ENCODE measurements at regions not wholly inside any gene's neighbourhood (a gene's known extent, or its start where the extent isn't known, plus 50 kb on each side); places are given as distances from the start of the nearest gene placed in this dataset.

- 2% methylated on average over 2 of the region's 2 CpGs for WGBS (ENCODE audit: insufficient coverage, low coverage, missing lambda C conversion rate)
- H3K9me3 ChIP-seq (replicated peaks; ENCODE audit: control insufficient read depth, insufficient read depth, low read depth, low read length) = no peaks in the 10 kb centered on the region
- no peak overlapping the region for H3K27ac ChIP-seq (ENCODE audit: extremely low read depth, low read depth, low read length)
- H3K4me1 ChIP-seq (replicated peaks in 1 of 2; ENCODE audit: control insufficient read depth in 2 of 2, insufficient read depth in 2 of 2, low read length in 2 of 2) = no peaks in the 10 kb centered on the region
- no peaks in the 10 kb centered on the region for H3K9me1 ChIP-seq (ENCODE audit: control insufficient read depth, insufficient read depth, low read length)
- ChIA-PET CTCF (ENCODE audit: low intra/inter-chr PET ratio) (no interaction called here), POLR2A (no interaction called here)
- DNase-seq (ENCODE audit: extremely low read depth in 1 of 4, low spot score in 3 of 4) (no peak), FAIRE-seq (no peak), ATAC-seq (no peak)
- H2AFZ ChIP-seq (ENCODE audit: low read depth, low read length) = no peak overlapping the region
- no peak overlapping the region for H3K4me3 ChIP-seq
- H3K4me2 ChIP-seq (ENCODE audit: insufficient read depth, low read length) = no peak overlapping the region
- no peaks in the 10 kb centered on the region for H3K36me3 ChIP-seq (ENCODE audit: control insufficient read depth, insufficient read depth, low read length)
- no peaks in the 10 kb centered on the region for H4K20me1 ChIP-seq (replicated peaks; ENCODE audit: control insufficient read depth, insufficient read depth, low read length)
- H3K9ac ChIP-seq (ENCODE audit: insufficient read depth in 1 of 2, low read depth in 2 of 2, low read length in 2 of 2) = no peak overlapping the region
- H3K27me3 ChIP-seq (ENCODE audit: control insufficient read depth in 2 of 2, insufficient read depth in 2 of 2, low read length in 2 of 2) = no peaks in the 10 kb centered on the region
- peak in 1 of 2 experiments; percentile 47; a peak in 1 of 4 replicates for TF ChIP-seq FOXA3 (CRISPR knock-in tag; conservative IDR thresholded peaks at IDR 0.05 in 1 of 2, IDR thresholded peaks at IDR 0.05 in 1 of 2)
- no peak for TF ChIP-seq EGR1 (conservative IDR thresholded peaks at IDR 0.05)
- TF ChIP-seq ZBTB17 (CRISPR knock-in tag; IDR thresholded peaks at IDR 0.05) = 0 out of 2 replicates have a peak, but pooled peaks have one; percentile 34
- no peaks in the 10 kb centered on the region for H3K79me2 ChIP-seq (ENCODE audit: control insufficient read depth, insufficient read depth, low read length)
- in situ Hi-C loops (cut with MboI) (no loop called here), intact Hi-C loops (cut with micrococcal nuclease) (no loop called here)
- no TSS peak for BruUV-seq (replicated peaks)
Observed at GRCh38 chr2:150063432-150063889, 424.0 kb downstream of the RND3 start.

- ChIA-PET CTCF (ENCODE audit: low intra/inter-chr PET ratio) (no interaction called here), POLR2A (no interaction called here)
- ATAC-seq (no peak), DNase-seq (ENCODE audit: extremely low read depth in 1 of 4, low spot score in 3 of 4) (no peak), FAIRE-seq (no peak)
- 0% methylated on average over 3 of the region's 3 CpGs for WGBS (ENCODE audit: insufficient coverage, low coverage, missing lambda C conversion rate)
- no peak overlapping the region for H2AFZ ChIP-seq (ENCODE audit: low read depth, low read length)
- H3K27ac ChIP-seq (ENCODE audit: extremely low read depth, low read depth, low read length) = no peak overlapping the region
- H3K79me2 ChIP-seq (ENCODE audit: control insufficient read depth, insufficient read depth, low read length) = no peaks in the 10 kb centered on the region
- H3K9me3 ChIP-seq (replicated peaks; ENCODE audit: control insufficient read depth, insufficient read depth, low read depth, low read length) = no peaks in the 10 kb centered on the region
- in situ Hi-C loops (cut with MboI) (no loop called here), intact Hi-C loops (cut with micrococcal nuclease) (no loop called here)
- H3K4me1 ChIP-seq (replicated peaks in 1 of 2; ENCODE audit: control insufficient read depth in 2 of 2, insufficient read depth in 2 of 2, low read length in 2 of 2) = no peaks in the 10 kb centered on the region
- no peaks in the 10 kb centered on the region for H4K20me1 ChIP-seq (replicated peaks; ENCODE audit: control insufficient read depth, insufficient read depth, low read length)
- H3K9ac ChIP-seq (ENCODE audit: insufficient read depth in 1 of 2, low read depth in 2 of 2, low read length in 2 of 2) = no peak overlapping the region
- no peaks in the 10 kb centered on the region for H3K36me3 ChIP-seq (ENCODE audit: control insufficient read depth, insufficient read depth, low read length)
- H3K9me1 ChIP-seq (ENCODE audit: control insufficient read depth, insufficient read depth, low read length) = no peaks in the 10 kb centered on the region
- H3K4me3 ChIP-seq = no peak overlapping the region
- no peaks in the 10 kb centered on the region for H3K27me3 ChIP-seq (ENCODE audit: control insufficient read depth in 2 of 2, insufficient read depth in 2 of 2, low read length in 2 of 2)
- BruUV-seq (replicated peaks) = no TSS peak
- no peak overlapping the region for H3K4me2 ChIP-seq (ENCODE audit: insufficient read depth, low read length)
- TF ChIP-seq ZNF561 (CRISPR knock-in tag; conservative IDR thresholded peaks at IDR 0.05) (no peak), ZNF197 (CRISPR knock-in tag; IDR thresholded peaks at IDR 0.05; ENCODE audit: low read depth) (no peak), NFATC3 (IDR thresholded peaks at IDR 0.05) (no peak), DIDO1 (tag; IDR thresholded peaks at IDR 0.05; ENCODE audit: low read depth) (no peak), MTF1 (CRISPR knock-in tag; IDR thresholded peaks at IDR 0.05; ENCODE audit: borderline replicate concordance) (no peak), ZNF551 (CRISPR knock-in tag; IDR thresholded peaks at IDR 0.05) (no peak), RNF2 (IDR thresholded peaks at IDR 0.05) (no peak), RFX5 (IDR thresholded peaks at IDR 0.05; ENCODE audit: low read depth, low read length) (no peak), ZNF143 (CRISPR knock-in tag; IDR thresholded peaks at IDR 0.05) (no peak), SMARCE1 (IDR thresholded peaks at IDR 0.05) (no peak), E2F8 (IDR thresholded peaks at IDR 0.05; ENCODE audit: low read depth, partially characterized antibody) (no peak), ETS2 (tag; IDR thresholded peaks at IDR 0.05; ENCODE audit: borderline replicate concordance, poor library complexity, severe bottlenecking) (no peak), PHF20 (IDR thresholded peaks at IDR 0.05; ENCODE audit: partially characterized antibody) (no peak), PHB (CRISPR knock-in tag; IDR thresholded peaks at IDR 0.05) (no peak)
Observed at GRCh38 chr2:150062416-150062815, 425.1 kb downstream of the RND3 start.

All from K562 (cell line).